ENCODE measurements at regions not wholly inside any gene's neighbourhood (a gene's known extent, or its start where the extent isn't known, plus 50 kb on each side); places are given as distances from the start of the nearest gene placed in this dataset.

GRCh38 chr14:40464531-40464930 lies 1032.3 kb upstream of the FBXO33 start:
- DNase-seq (ENCODE audit: low spot score): no peak
- Mint-ChIP-seq H3K4me3 (no peak overlapping the region), H3K27me3 (ENCODE audit: low read depth) (no peaks in the 10 kb centered on the region), H3K9me3 (peaks cover 26% of the 10 kb centered on the region), H3K4me1 (ENCODE audit: low read depth) (no peaks in the 10 kb centered on the region), H3K36me3 (ENCODE audit: low read depth) (no peaks in the 10 kb centered on the region), H3K27ac (no peak overlapping the region)

- no peak overlapping the region for H3K27ac Mint-ChIP-seq
- peaks cover 26% of the 10 kb centered on the region for H3K9me3 Mint-ChIP-seq
- H3K4me1 Mint-ChIP-seq (ENCODE audit: low read depth): no peaks in the 10 kb centered on the region
- H3K27me3 Mint-ChIP-seq (ENCODE audit: low read depth): no peaks in the 10 kb centered on the region
- DNase-seq (ENCODE audit: low spot score): no peak
- H3K4me3 Mint-ChIP-seq: no peak overlapping the region
- H3K36me3 Mint-ChIP-seq (ENCODE audit: low read depth): no peaks in the 10 kb centered on the region
Measured at GRCh38 chr14:40463886-40464285, 1031.7 kb upstream of the FBXO33 start.

GRCh38 chr14:40452674-40453073 lies 1020.4 kb upstream of the FBXO33 start:
- peaks cover 6% of the 10 kb centered on the region for H3K9me3 Mint-ChIP-seq
- H3K36me3 Mint-ChIP-seq (ENCODE audit: low read depth): no peaks in the 10 kb centered on the region
- H3K4me3 Mint-ChIP-seq: no peak overlapping the region
- no peak overlapping the region for H3K27ac Mint-ChIP-seq
- H3K4me1 Mint-ChIP-seq (ENCODE audit: low read depth): no peaks in the 10 kb centered on the region
- no peaks in the 10 kb centered on the region for H3K27me3 Mint-ChIP-seq (ENCODE audit: low read depth)
- no peak for DNase-seq (ENCODE audit: low spot score)

- no peak for DNase-seq (ENCODE audit: low spot score)
- Mint-ChIP-seq H3K4me3 (no peak overlapping the region), H3K27me3 (ENCODE audit: low read depth) (no peaks in the 10 kb centered on the region), H3K4me1 (ENCODE audit: low read depth) (no peaks in the 10 kb centered on the region), H3K9me3 (peaks cover 17% of the 10 kb centered on the region), H3K27ac (no peak overlapping the region), H3K36me3 (ENCODE audit: low read depth) (no peaks in the 10 kb centered on the region)
Measured at GRCh38 chr14:40447017-40447416, 1014.8 kb upstream of the FBXO33 start.

GRCh38 chr14:40445020-40445419 lies 1012.8 kb upstream of the FBXO33 start:
- DNase-seq (ENCODE audit: low spot score): no peak
- Mint-ChIP-seq H3K9me3 (peaks cover 20% of the 10 kb centered on the region), H3K36me3 (ENCODE audit: low read depth) (no peaks in the 10 kb centered on the region), H3K4me3 (no peak overlapping the region), H3K4me1 (ENCODE audit: low read depth) (no peaks in the 10 kb centered on the region), H3K27me3 (ENCODE audit: low read depth) (no peaks in the 10 kb centered on the region), H3K27ac (no peak overlapping the region)

- H3K4me3 Mint-ChIP-seq: no peak overlapping the region
- DNase-seq (ENCODE audit: low spot score): no peak
- H3K27ac Mint-ChIP-seq: no peak overlapping the region
- no peaks in the 10 kb centered on the region for H3K4me1 Mint-ChIP-seq (ENCODE audit: low read depth)
- H3K36me3 Mint-ChIP-seq (ENCODE audit: low read depth): no peaks in the 10 kb centered on the region
- H3K9me3 Mint-ChIP-seq: peaks cover 7% of the 10 kb centered on the region
- H3K27me3 Mint-ChIP-seq (ENCODE audit: low read depth): no peaks in the 10 kb centered on the region
Measured at GRCh38 chr14:40436551-40436950, 1004.3 kb upstream of the FBXO33 start.

GRCh38 chr14:40417777-40418401 lies 985.7 kb upstream of the FBXO33 start:
- Mint-ChIP-seq H3K4me1 (ENCODE audit: low read depth) (no peaks in the 10 kb centered on the region), H3K9me3 (no peaks in the 10 kb centered on the region), H3K27ac (no peak overlapping the region), H3K36me3 (ENCODE audit: low read depth) (no peaks in the 10 kb centered on the region), H3K27me3 (ENCODE audit: low read depth) (no peaks in the 10 kb centered on the region), H3K4me3 (no peak overlapping the region)
- no peak for DNase-seq (ENCODE audit: low spot score)

- H3K4me1 Mint-ChIP-seq (ENCODE audit: low read depth): no peaks in the 10 kb centered on the region
- H3K4me3 Mint-ChIP-seq: no peak overlapping the region
- no peaks in the 10 kb centered on the region for H3K27me3 Mint-ChIP-seq (ENCODE audit: low read depth)
- H3K27ac Mint-ChIP-seq: no peak overlapping the region
- no peaks in the 10 kb centered on the region for H3K36me3 Mint-ChIP-seq (ENCODE audit: low read depth)
- no peak for DNase-seq (ENCODE audit: low spot score)
- peaks cover 5% of the 10 kb centered on the region for H3K9me3 Mint-ChIP-seq
Measured at GRCh38 chr14:40416565-40416964, 984.3 kb upstream of the FBXO33 start.

GRCh38 chr14:40414386-40414785 lies 982.2 kb upstream of the FBXO33 start:
- DNase-seq (ENCODE audit: low spot score): no peak
- H3K36me3 Mint-ChIP-seq (ENCODE audit: low read depth): no peaks in the 10 kb centered on the region
- no peak overlapping the region for H3K27ac Mint-ChIP-seq
- H3K4me1 Mint-ChIP-seq (ENCODE audit: low read depth): no peaks in the 10 kb centered on the region
- H3K9me3 Mint-ChIP-seq: peaks cover 19% of the 10 kb centered on the region
- H3K4me3 Mint-ChIP-seq: no peak overlapping the region
- H3K27me3 Mint-ChIP-seq (ENCODE audit: low read depth): no peaks in the 10 kb centered on the region

- Mint-ChIP-seq H3K27ac (no peak overlapping the region), H3K9me3 (peaks cover 24% of the 10 kb centered on the region), H3K36me3 (ENCODE audit: low read depth) (no peaks in the 10 kb centered on the region), H3K4me1 (ENCODE audit: low read depth) (no peaks in the 10 kb centered on the region), H3K27me3 (ENCODE audit: low read depth) (no peaks in the 10 kb centered on the region), H3K4me3 (no peak overlapping the region)
- no peak for DNase-seq (ENCODE audit: low spot score)
Measured at GRCh38 chr14:40413136-40413535, 980.9 kb upstream of the FBXO33 start.

GRCh38 chr14:40410708-40411107 lies 978.5 kb upstream of the FBXO33 start:
- Mint-ChIP-seq H3K27ac (no peak overlapping the region), H3K4me1 (ENCODE audit: low read depth) (no peaks in the 10 kb centered on the region), H3K4me3 (no peak overlapping the region), H3K27me3 (ENCODE audit: low read depth) (no peaks in the 10 kb centered on the region), H3K9me3 (peaks cover 46% of the 10 kb centered on the region), H3K36me3 (ENCODE audit: low read depth) (no peaks in the 10 kb centered on the region)
- no peak for DNase-seq (ENCODE audit: low spot score)

- H3K36me3 Mint-ChIP-seq (ENCODE audit: low read depth): no peaks in the 10 kb centered on the region
- H3K4me3 Mint-ChIP-seq: no peak overlapping the region
- H3K27me3 Mint-ChIP-seq (ENCODE audit: low read depth): no peaks in the 10 kb centered on the region
- peaks cover 37% of the 10 kb centered on the region for H3K9me3 Mint-ChIP-seq
- H3K4me1 Mint-ChIP-seq (ENCODE audit: low read depth): no peaks in the 10 kb centered on the region
- DNase-seq (ENCODE audit: low spot score): no peak
- no peak overlapping the region for H3K27ac Mint-ChIP-seq
Measured at GRCh38 chr14:40402957-40403356, 970.7 kb upstream of the FBXO33 start.

- DNase-seq (ENCODE audit: low spot score): no peak
- no peak overlapping the region for H3K4me3 Mint-ChIP-seq
- H3K36me3 Mint-ChIP-seq (ENCODE audit: low read depth): no peaks in the 10 kb centered on the region
- H3K27ac Mint-ChIP-seq: no peak overlapping the region
- peaks cover 9% of the 10 kb centered on the region for H3K9me3 Mint-ChIP-seq
- H3K27me3 Mint-ChIP-seq (ENCODE audit: low read depth): no peaks in the 10 kb centered on the region
- no peaks in the 10 kb centered on the region for H3K4me1 Mint-ChIP-seq (ENCODE audit: low read depth)
Measured at GRCh38 chr14:40398981-40399380, 966.7 kb upstream of the FBXO33 start.

- DNase-seq (ENCODE audit: low spot score): no peak
- Mint-ChIP-seq H3K27ac (no peak overlapping the region), H3K9me3 (peaks cover 7% of the 10 kb centered on the region), H3K36me3 (ENCODE audit: low read depth) (no peaks in the 10 kb centered on the region), H3K4me3 (no peak overlapping the region), H3K27me3 (ENCODE audit: low read depth) (no peaks in the 10 kb centered on the region), H3K4me1 (ENCODE audit: low read depth) (no peaks in the 10 kb centered on the region)
Measured at GRCh38 chr14:40394634-40395340, 962.6 kb upstream of the FBXO33 start.

- H3K36me3 Mint-ChIP-seq (ENCODE audit: low read depth): no peaks in the 10 kb centered on the region
- no peak overlapping the region for H3K4me3 Mint-ChIP-seq
- no peak for DNase-seq (ENCODE audit: low spot score)
- no peak overlapping the region for H3K27ac Mint-ChIP-seq
- no peaks in the 10 kb centered on the region for H3K4me1 Mint-ChIP-seq (ENCODE audit: low read depth)
- H3K27me3 Mint-ChIP-seq (ENCODE audit: low read depth): no peaks in the 10 kb centered on the region
- H3K9me3 Mint-ChIP-seq: peaks cover 7% of the 10 kb centered on the region
Measured at GRCh38 chr14:40393143-40393542, 960.9 kb upstream of the FBXO33 start.
